ENCODE measurements at regions not wholly inside any gene's neighbourhood (a gene's known extent, or its start where the extent isn't known, plus 50 kb on each side); places are given as distances from the start of the nearest gene placed in this dataset.

DNA sequence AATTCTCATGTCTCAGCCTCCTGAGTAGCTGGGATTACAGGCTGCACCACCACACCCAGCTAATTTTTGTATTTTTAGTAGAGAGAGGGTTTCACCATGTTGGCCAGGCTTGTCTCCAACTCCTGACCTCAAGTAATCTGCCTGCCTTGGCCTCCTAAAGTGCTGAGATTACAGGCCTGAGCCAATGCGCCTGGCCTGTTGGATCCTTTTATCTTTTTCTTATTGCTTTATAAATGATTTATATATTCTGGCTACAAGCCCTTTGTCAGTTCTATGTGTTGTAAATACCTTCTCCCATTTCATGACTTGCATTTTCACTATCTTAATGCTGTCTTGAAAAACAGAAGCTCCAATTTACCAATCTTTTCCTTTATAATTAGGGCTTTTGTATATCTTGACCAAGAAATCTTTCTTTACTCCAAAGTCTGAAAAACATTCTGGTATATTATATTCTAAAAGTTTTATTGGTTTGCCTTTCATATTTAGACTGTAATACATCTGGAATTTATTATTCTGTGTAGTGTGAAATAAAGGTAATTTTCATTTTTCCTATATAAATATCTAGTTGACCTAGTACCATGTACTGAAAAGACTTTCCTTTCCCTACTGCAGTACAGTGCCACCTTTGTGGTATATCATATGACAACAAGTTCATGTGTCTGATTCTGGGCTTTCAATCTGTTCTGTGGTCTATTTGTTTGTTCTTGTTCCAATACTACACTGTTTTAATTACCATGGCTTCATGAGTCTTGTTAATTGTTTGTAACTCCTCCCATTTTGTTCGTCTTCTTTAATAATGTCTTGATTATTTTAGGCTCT lies 52.9 kb upstream of the RNU6-1 start:
- DNase-seq (ENCODE audit: low spot score): no peak

DNA sequence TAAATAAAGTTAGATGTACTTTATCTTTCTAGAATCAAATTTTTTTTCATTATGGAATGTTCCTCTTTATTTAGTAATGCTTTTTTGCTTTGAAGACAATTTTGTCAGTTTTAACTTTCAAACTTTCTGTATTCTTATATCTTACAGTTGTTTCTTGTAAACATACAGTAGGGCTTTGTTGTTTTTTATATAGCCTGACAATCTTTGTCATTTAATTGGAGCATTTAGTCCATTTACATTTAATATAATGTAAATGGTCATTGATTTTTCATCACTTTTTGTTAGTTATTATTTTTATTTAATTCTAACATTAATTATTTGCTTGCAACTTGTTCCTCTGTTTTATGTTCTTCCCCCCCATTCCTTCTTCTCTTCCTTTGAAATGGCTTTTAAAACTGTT lies 55.4 kb upstream of the RNU6-1 start:
- DNase-seq (ENCODE audit: low spot score): no peak

GRCh38 chr15:67897646-67898339 lies 57.9 kb upstream of the RNU6-1 start:
- no peak for DNase-seq (ENCODE audit: low spot score)

GRCh38 chr15:67899596-67900283 lies 59.9 kb upstream of the RNU6-1 start:
- DNase-seq (ENCODE audit: low spot score): no peak

- peak; percentile 8 for DNase-seq (ENCODE audit: low spot score)
Measured at GRCh38 chr15:67900621-67901147, 60.8 kb upstream of the RNU6-1 start.

- no peak for DNase-seq (ENCODE audit: low spot score)
Measured at GRCh38 chr15:67901922-67902321, 62.1 kb upstream of the RNU6-1 start.

GRCh38 chr15:67902579-67903009 lies 62.7 kb upstream of the RNU6-1 start:
- no peak for DNase-seq (ENCODE audit: low spot score)

DNA sequence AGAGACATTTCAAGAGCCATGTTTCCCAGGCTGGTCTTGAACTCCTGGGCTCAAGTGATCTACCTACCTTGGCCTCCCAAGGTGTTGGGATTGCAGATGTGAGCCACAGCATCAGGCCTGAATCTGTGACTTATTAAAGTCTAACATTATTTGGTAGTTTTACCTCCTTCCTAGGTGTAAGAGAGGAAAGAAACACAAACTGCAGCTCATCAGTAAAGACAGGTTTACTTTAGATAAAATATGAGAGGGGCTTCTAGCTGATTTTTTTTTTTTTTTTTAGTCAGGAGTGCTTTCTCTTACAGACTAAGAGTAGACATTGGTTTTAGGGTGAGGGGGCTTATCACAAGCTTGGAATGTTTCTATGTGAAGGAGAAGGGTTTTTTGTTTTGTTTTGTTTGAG lies 63.9 kb upstream of the RNU6-1 start:
- DNase-seq (ENCODE audit: low spot score): no peak

DNA sequence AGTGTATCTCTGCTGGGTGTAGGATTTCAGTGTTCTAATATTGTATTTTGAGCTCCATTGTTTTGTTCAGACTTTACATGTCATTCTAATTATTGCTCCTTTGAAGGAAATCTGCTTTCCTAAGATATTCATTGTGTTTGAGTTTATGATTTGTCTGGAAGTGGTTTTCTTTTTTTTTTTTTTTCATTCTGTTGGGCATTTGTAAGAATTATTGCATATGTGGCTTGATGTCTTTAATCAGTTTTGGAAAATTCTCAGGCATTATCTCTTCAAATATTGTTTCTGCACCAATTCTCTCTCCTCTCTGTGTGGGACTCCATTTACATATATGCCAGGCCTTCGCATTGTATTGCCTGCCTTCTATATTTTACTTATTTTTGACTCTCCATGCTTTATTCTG lies 65.8 kb upstream of the RNU6-1 start:
- no peak for DNase-seq (ENCODE audit: low spot score)

- no peak for DNase-seq (ENCODE audit: low spot score)
Measured at GRCh38 chr15:67906382-67906781, 66.5 kb upstream of the RNU6-1 start.

GRCh38 chr15:67907184-67907723 lies 67.4 kb upstream of the RNU6-1 start:
- no peak for DNase-seq (ENCODE audit: low spot score)

GRCh38 chr15:67908756-67909155 lies 68.9 kb upstream of the RNU6-1 start:
- DNase-seq (ENCODE audit: low spot score): no peak

GRCh38 chr15:67911727-67912126 lies 71.9 kb upstream of the RNU6-1 start:
- no peak for DNase-seq (ENCODE audit: low spot score)

- DNase-seq (ENCODE audit: low spot score): no peak
Measured at GRCh38 chr15:67914028-67914427, 74.2 kb upstream of the RNU6-1 start.

DNA sequence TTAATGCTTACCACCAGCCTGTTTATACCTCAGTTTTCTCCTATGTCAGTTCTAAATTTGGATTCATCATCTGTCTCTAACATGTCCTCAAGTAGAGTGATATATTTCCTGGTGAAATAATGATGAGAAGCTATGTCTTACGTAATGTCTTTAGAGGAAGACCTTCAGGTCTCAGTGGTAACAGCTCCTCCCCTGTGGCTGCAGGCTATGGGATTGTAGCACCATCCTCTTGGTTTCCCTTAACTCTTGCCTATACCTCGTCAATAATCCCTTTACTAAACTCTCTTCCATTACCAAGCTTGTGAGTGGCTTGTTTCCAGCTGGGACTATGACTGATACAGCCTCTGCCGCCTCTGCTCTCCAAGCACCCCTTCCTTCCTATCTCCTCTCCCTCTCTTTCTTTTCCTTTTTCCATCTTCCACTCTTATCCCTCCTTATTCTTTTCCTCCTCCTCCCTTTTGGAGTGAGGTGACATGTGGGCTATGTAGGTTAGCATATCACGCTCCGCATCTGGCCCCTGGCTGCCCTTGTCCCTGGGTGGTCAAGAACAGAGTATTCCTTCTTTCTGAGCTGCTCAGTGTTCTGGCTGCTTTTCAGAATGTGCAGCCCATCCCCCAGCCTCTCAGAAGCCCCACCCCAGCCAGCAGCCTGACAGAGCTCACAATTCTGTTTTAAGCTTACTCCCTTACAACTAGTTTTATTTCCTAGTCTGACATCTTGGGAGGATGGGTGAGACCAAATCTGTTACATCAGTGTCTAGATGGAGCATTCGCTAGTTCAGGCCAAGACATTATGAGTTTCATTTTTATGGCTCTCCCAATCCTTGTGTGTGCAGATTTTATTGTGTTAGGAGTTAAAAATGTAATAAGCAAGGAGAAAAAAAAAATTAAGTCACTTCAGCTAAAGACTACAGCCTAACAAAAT lies 75.0 kb upstream of the RNU6-1 start:
- DNase-seq (ENCODE audit: low spot score): no peak

DNA sequence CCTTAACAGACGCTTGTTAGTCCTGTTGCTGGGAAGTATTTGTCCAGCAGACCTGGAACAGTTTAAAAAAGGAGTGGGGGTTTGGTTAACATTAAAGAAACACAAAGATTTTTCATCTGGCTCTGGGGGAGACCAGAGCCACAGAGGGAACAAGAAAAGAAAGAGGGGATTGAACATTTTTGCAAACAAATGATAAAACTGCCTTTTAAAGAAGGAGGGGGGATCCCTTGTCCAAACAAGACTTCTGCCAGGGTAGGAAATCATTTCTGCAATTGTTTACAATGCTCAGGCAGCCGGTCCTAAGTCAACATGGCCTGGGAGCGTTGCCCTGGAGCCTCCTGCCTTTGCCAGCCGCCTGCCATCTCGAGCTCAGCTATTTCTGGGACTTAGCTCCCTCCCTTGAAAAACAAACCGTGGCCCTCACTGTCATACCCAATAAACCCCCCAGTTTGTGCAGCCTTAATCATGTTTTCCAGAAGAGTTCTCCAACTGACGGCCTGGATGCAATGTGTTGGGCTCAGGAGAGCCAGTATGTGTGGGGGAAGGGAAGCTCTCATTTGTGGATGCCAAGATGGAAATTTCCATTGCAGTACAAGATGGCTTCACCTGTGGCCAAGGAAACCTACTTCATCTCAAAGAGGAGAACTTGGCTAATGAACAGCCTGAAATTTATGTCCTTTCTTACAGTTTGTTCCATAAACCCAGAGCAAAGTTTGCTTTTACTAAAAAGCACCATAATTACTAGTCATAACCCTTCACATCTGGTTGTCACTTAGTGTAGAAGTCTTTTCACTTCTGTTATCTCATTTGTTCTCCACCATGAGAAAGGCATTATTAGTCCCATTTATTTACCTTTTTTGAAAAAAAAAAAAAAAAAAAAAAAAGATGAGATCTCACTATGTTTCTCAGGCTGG lies 75.9 kb upstream of the RNU6-1 start:
- DNase-seq (ENCODE audit: low spot score): no peak

- no peak for DNase-seq (ENCODE audit: low spot score)
Measured at GRCh38 chr15:67916565-67916964, 76.7 kb upstream of the RNU6-1 start.

DNA sequence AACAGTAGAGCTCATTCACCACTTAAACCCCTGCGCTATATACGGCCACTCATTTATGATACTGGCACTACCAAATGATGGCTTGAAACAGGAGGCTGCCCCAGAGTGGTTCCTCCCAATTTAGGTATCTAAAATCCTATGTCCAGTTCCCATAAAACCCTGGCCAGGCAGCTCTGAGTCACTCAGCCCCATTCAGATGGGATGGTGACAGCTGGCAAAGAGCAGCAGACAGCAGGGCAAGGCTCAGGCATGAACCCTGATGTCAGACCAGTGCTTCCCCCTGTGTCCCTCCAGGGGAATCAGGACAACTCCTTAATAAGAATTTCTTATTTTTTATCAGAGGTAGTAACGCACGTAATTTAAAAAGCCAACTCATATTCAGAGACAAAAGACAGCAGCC lies 77.2 kb upstream of the RNU6-1 start:
- DNase-seq (ENCODE audit: low spot score): peak; percentile 8

DNA sequence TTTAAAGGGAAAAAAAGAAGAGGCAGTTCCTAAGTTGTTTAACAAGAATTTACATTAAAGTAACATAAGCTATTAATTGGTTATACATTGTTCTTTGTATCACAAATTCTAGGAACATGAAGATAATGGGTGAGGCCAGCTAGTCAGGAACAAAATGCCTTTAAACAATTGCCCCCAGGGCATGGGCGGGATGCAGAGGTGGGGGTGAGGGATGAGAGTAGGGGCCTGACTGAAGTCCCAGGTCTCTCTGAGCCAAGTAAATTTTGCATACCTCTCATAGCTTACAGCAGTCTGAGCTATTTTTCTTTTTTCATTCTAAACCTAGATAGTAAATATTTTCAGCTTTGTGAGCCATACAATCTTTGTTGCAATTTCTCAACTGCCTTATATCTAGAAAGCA lies 77.8 kb upstream of the RNU6-1 start:
- DNase-seq (ENCODE audit: low spot score): no peak

DNA sequence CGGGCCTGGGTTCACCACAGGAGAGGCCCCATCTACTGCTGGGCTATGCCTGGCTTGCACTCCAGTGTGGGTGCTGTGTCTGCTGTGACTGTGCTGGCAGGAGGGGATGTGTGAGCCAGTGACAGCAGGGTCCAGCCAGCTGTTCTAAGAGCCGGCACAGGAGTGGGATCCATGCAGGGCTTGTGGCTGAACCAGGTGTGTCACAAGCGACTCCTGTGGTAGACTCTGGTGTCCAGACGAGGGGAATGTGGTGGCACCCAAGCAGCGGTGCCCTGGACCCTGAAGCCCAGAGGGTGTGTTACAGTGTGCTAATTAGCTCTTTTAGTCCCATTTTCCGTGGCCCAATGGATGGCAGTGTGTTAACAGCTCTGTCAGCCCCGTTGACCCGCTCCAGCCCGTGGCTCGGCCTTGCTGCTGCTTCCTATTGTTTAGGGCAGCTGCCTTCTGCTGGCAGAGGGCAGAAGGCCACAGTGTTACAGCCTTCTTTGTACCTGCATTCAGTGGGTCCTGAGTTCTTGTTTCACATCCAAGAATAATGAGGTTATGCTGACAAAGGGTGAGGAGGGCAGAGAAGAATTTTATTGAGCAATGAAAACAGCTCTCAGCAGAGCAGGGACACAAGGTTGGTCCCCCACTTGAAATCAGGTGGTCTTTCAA lies 78.5 kb upstream of the RNU6-1 start:
- DNase-seq (ENCODE audit: low spot score): no peak
